HPDE6-E6E7 (cell line): ENCODE measurements at regions not wholly inside any gene's neighbourhood (a gene's known extent, or its start where the extent isn't known, plus 50 kb on each side); places are given as distances from the start of the nearest gene placed in this dataset.
"Not testable (repeated sequence)": the region's sequence is repeated elsewhere in the genome, so short reads cannot be mapped to it uniquely, and the experiment has no call there.

Source experiments
- DNase-seq: peaks from one replicate; pipeline ENCODE4 v3.0.0; 2011; ENCODE audit warnings: missing footprints; ENCODE audit errors: extremely low spot score

- DNase-seq, result peak; percentile 28
Observed at GRCh38 chr13:70310396-70311119, 202.3 kb upstream of the KLHL1 start.

GRCh38 chr13:70297189-70297616, 189.0 kb upstream of the KLHL1 start:
- no peak for DNase-seq

GRCh38 chr13:70284371-70284770, 176.1 kb upstream of the KLHL1 start:
- no peak for DNase-seq

- no peak for DNase-seq
Observed at GRCh38 chr13:70275841-70276240, 167.6 kb upstream of the KLHL1 start.

GRCh38 chr13:70255406-70255991, 147.2 kb upstream of the KLHL1 start:
- no peak for DNase-seq

- no peak for DNase-seq
Observed at GRCh38 chr13:70253834-70254233, 145.6 kb upstream of the KLHL1 start.

GRCh38 chr13:70253411-70253810, 145.2 kb upstream of the KLHL1 start:
- DNase-seq, result no peak

- peak; percentile 53 for DNase-seq
Observed at GRCh38 chr13:70249332-70250064, 141.2 kb upstream of the KLHL1 start.

GRCh38 chr13:70237131-70237530, 128.9 kb upstream of the KLHL1 start:
- no peak for DNase-seq

- no peak for DNase-seq
Observed at GRCh38 chr13:70235565-70235964, 127.3 kb upstream of the KLHL1 start.

GRCh38 chr13:70223911-70224310, 115.7 kb upstream of the KLHL1 start:
- no peak for DNase-seq

GRCh38 chr13:70222926-70223325, 114.7 kb upstream of the KLHL1 start:
- DNase-seq, result no peak

- DNase-seq, result no peak
Observed at GRCh38 chr13:70218618-70219017, 110.4 kb upstream of the KLHL1 start.

- not testable (repeated sequence) for DNase-seq
Observed at GRCh38 chr13:70208968-70209367, 100.7 kb upstream of the KLHL1 start.

- DNase-seq, result no peak
Observed at GRCh38 chr13:70206671-70207070, 98.4 kb upstream of the KLHL1 start.

- DNase-seq, result no peak
Observed at GRCh38 chr13:70203661-70204229, 95.5 kb upstream of the KLHL1 start.

- DNase-seq, result no peak
Observed at GRCh38 chr13:70191034-70191433, 82.8 kb upstream of the KLHL1 start.

GRCh38 chr13:70189981-70190380, 81.7 kb upstream of the KLHL1 start:
- no peak for DNase-seq

GRCh38 chr13:70188567-70188966, 80.3 kb upstream of the KLHL1 start:
- DNase-seq, result no peak

- DNase-seq, result no peak
Observed at GRCh38 chr13:70183041-70183440, 74.8 kb upstream of the KLHL1 start.
